ENCODE measurements at regions not wholly inside any gene's neighbourhood (a gene's known extent, or its start where the extent isn't known, plus 50 kb on each side); places are given as distances from the start of the nearest gene placed in this dataset.
"Not testable (repeated sequence)": the region's sequence is repeated elsewhere in the genome, so short reads cannot be mapped to it uniquely, and the experiment has no call there.

- intact Hi-C loops (cut with DNase I; ENCODE audit: low total_unique reads): no loop called here
- no peak for TF ChIP-seq POLR2A (IDR thresholded peaks at IDR 0.05)
- no peak for TF ChIP-seq POLR2AphosphoS5 (IDR thresholded peaks at IDR 0.05)
- TF ChIP-seq CTCF (IDR thresholded peaks at IDR 0.05 in 8 of 11, conservative IDR thresholded peaks at IDR 0.05 in 3 of 11): no peak
- no peaks in the 10 kb centered on the region for H3K27me3 ChIP-seq (replicated peaks in 1 of 7)
- H3K36me3 ChIP-seq: no peaks in the 10 kb centered on the region
- no peak for DNase-seq
- H3K27ac ChIP-seq: no peak overlapping the region
- H3K9me3 ChIP-seq: no peaks in the 10 kb centered on the region
- no peaks in the 10 kb centered on the region for H3K4me1 ChIP-seq
- H3K4me3 ChIP-seq: no peak overlapping the region
These were observed 155.0 kb downstream of the MAIP1 start for GRCh38 chr2:200110381-200110780.

GRCh38 chr2:200113016-200113799 is 157.8 kb downstream of the MAIP1 start:
- DNase-seq; H3K4me1 ChIP-seq; H3K4me3 ChIP-seq; H3K27ac ChIP-seq; H3K9me3 ChIP-seq; intact Hi-C loops (cut with DNase I; ENCODE audit: low total_unique reads); H3K27me3 ChIP-seq (replicated peaks in 1 of 7); H3K36me3 ChIP-seq: not testable (repeated sequence)
- 72 to 79% (median 76%) methylated on average over 8 of the region's 8 CpGs for WGBS, 5 donors

- no peak overlapping the region for H3K4me3 ChIP-seq
- no peaks in the 10 kb centered on the region for H3K36me3 ChIP-seq
- TF ChIP-seq POLR2A (IDR thresholded peaks at IDR 0.05) (no peak), CTCF (IDR thresholded peaks at IDR 0.05 in 8 of 11, conservative IDR thresholded peaks at IDR 0.05 in 3 of 11) (no peak), POLR2AphosphoS5 (IDR thresholded peaks at IDR 0.05) (no peak)
- H3K4me1 ChIP-seq: no peaks in the 10 kb centered on the region
- 73 to 90% (median 84%) methylated on average over 2 of the region's 2 CpGs for WGBS, 5 donors
- H3K27ac ChIP-seq: no peak overlapping the region
- intact Hi-C loops (cut with DNase I; ENCODE audit: low total_unique reads): no loop called here
- no peak for DNase-seq
- H3K9me3 ChIP-seq: no peaks in the 10 kb centered on the region
- no peaks in the 10 kb centered on the region for H3K27me3 ChIP-seq (replicated peaks in 1 of 7)
These were observed 163.9 kb downstream of the MAIP1 start for GRCh38 chr2:200119236-200119635.

DNA sequence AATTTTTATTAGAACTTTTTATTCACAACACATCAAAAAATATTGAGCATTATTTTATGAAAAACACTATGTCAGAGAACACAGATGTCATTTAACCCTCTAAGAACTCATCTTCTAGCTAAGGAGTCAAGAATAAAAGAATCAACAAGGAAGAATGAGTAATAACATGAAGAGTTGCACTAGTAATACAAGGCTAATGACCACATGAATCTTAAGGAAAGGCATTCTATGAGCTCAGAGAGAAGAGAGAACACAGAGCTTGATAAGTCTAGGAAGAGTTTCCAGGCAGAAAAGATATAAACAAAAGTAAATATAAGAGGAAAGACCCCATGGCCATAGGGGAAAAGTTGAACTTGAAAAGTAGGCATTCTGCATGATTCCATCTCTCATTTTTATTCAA is 166.5 kb downstream of the MAIP1 start:
- no peak overlapping the region for H3K4me3 ChIP-seq
- intact Hi-C loops (cut with DNase I; ENCODE audit: low total_unique reads): no loop called here
- DNase-seq: no peak
- H3K4me1 ChIP-seq: no peaks in the 10 kb centered on the region
- no peak overlapping the region for H3K27ac ChIP-seq
- TF ChIP-seq POLR2A (IDR thresholded peaks at IDR 0.05): no peak
- TF ChIP-seq CTCF (IDR thresholded peaks at IDR 0.05 in 8 of 11, conservative IDR thresholded peaks at IDR 0.05 in 3 of 11): no peak
- no peak for TF ChIP-seq POLR2AphosphoS5 (IDR thresholded peaks at IDR 0.05)
- no peaks in the 10 kb centered on the region for H3K9me3 ChIP-seq
- H3K27me3 ChIP-seq (replicated peaks in 1 of 7): no peaks in the 10 kb centered on the region
- no peaks in the 10 kb centered on the region for H3K36me3 ChIP-seq

- H3K4me1 ChIP-seq: no peaks in the 10 kb centered on the region
- intact Hi-C loops (cut with DNase I; ENCODE audit: low total_unique reads): no loop called here
- H3K36me3 ChIP-seq: no peaks in the 10 kb centered on the region
- no peak for DNase-seq
- TF ChIP-seq POLR2A (IDR thresholded peaks at IDR 0.05): no peak
- no peak for TF ChIP-seq CTCF (IDR thresholded peaks at IDR 0.05 in 8 of 11, conservative IDR thresholded peaks at IDR 0.05 in 3 of 11)
- no peak for TF ChIP-seq POLR2AphosphoS5 (IDR thresholded peaks at IDR 0.05)
- H3K27ac ChIP-seq: no peak overlapping the region
- H3K9me3 ChIP-seq: no peaks in the 10 kb centered on the region
- H3K4me3 ChIP-seq: no peak overlapping the region
- H3K27me3 ChIP-seq (replicated peaks in 1 of 7): no peaks in the 10 kb centered on the region
These were observed 167.3 kb downstream of the MAIP1 start for GRCh38 chr2:200122683-200123082.

DNA sequence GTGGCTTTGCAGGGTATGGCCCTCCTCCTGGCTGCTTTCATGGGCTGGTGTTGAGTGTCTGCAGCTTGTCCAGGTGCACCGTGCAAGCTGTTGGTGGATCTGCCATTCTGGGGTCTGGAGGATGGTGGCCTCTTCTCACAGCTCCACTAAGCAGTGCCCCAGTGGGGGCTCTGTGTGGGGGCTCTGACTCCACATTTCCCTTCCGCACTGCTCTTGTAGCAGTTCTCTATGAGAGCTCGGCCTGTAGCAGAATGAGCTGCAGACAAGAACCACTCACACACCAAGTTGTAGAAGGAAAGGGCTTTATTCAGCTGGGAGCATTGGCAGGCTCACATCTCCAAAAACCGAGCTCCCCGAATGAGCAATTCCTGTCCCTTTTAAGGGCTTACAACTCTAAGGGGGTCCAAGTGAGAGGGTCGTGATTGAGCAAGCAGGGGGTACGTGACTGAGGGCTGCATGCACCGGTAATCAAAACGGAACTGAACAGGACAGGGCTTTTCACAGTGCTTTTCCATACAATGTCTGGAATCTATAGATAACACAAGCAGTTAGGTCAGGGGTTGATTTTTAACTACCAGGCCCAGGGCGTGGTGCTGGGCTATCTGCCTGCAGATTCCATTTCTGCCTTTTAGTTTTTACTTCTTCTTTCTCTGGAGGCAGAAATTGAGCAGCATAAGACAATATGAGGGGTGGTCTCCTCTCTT is 169.4 kb downstream of the MAIP1 start:
- WGBS, 5 donors: 73 to 86% (median 84%) methylated on average over 10 of the region's 10 CpGs
- H3K27me3 ChIP-seq (replicated peaks in 1 of 7); H3K27ac ChIP-seq; intact Hi-C loops (cut with DNase I; ENCODE audit: low total_unique reads); H3K4me1 ChIP-seq; H3K9me3 ChIP-seq; DNase-seq; H3K4me3 ChIP-seq; H3K36me3 ChIP-seq: not testable (repeated sequence)

Measured in spleen (tissue), 11 donors.